Suprapubic skin (tissue), 3 donors: ENCODE measurements at regions not wholly inside any gene's neighbourhood (a gene's known extent, or its start where the extent isn't known, plus 50 kb on each side); places are given as distances from the start of the nearest gene placed in this dataset.

Experiments
- CTCF ChIP-seq, 2 donors: fragments of 200-600 bp in 1 of 2; fragments of 450-650 bp in 1 of 2; sonication (generic) in 1 of 2; IDR thresholded peaks; one replicate each; pipeline ENCODE4 v1.5.1; 2016 to 2019; ENCODE audit warnings: antibody characterized with exemption in 2 of 2, mild to moderate bottlenecking in 1 of 2, moderate library complexity in 1 of 2
- POLR2A ChIP-seq, 2 donors: fragments of 450-650 bp; IDR thresholded peaks; one replicate each; pipeline ENCODE4 v1.6.1; 2017; ENCODE audit warnings: antibody characterized with exemption in 2 of 2, mild to moderate bottlenecking in 2 of 2, moderate library complexity in 2 of 2

- TF ChIP-seq CTCF (IDR thresholded peaks at IDR 0.05) (no peak), POLR2A (IDR thresholded peaks at IDR 0.05) (no peak)
Measured at GRCh38 chr13:40170982-40171381, 495.5 kb downstream of the FOXO1 start.
